ENCODE measurements at regions not wholly inside any gene's neighbourhood (a gene's known extent, or its start where the extent isn't known, plus 50 kb on each side); places are given as distances from the start of the nearest gene placed in this dataset.
A peak's percentile ranks its signal among the peaks of the same experiment; 100 is the strongest.

GRCh38 chr2:21539685-21540084, 415.9 kb downstream of the TDRD15 start:
- DNase-seq, result no peak

GRCh38 chr2:21543630-21544029, 419.9 kb downstream of the TDRD15 start:
- no peak for DNase-seq

- DNase-seq, result no peak
Measured at GRCh38 chr2:21544392-21544791, 420.6 kb downstream of the TDRD15 start.

- DNase-seq, result no peak
Measured at GRCh38 chr2:21552981-21553380, 429.2 kb downstream of the TDRD15 start.

- DNase-seq, result no peak
Measured at GRCh38 chr2:21559351-21559750, 435.6 kb downstream of the TDRD15 start.

- DNase-seq, result no peak
Measured at GRCh38 chr2:21561965-21562364, 438.2 kb downstream of the TDRD15 start.

GRCh38 chr2:21567395-21567794, 443.6 kb downstream of the TDRD15 start:
- no peak for DNase-seq

- DNase-seq, result no peak
Measured at GRCh38 chr2:21571686-21572085, 447.9 kb downstream of the TDRD15 start.

GRCh38 chr2:21580391-21580790, 456.6 kb downstream of the TDRD15 start:
- no peak for DNase-seq

GRCh38 chr2:21585881-21586280, 462.1 kb downstream of the TDRD15 start:
- no peak for DNase-seq

GRCh38 chr2:21590026-21590690, 466.4 kb downstream of the TDRD15 start:
- DNase-seq, result no peak

- no peak for DNase-seq
Measured at GRCh38 chr2:21591926-21592325, 468.2 kb downstream of the TDRD15 start.

GRCh38 chr2:21599417-21599816, 475.6 kb downstream of the TDRD15 start:
- no peak for DNase-seq

- DNase-seq, result no peak
Measured at GRCh38 chr2:21602789-21603188, 479.0 kb downstream of the TDRD15 start.

- DNase-seq, result no peak
Measured at GRCh38 chr2:21607572-21607971, 483.8 kb downstream of the TDRD15 start.

GRCh38 chr2:21610304-21610703, 486.5 kb downstream of the TDRD15 start:
- no peak for DNase-seq

GRCh38 chr2:21617885-21618434, 494.2 kb downstream of the TDRD15 start:
- DNase-seq, result no peak

GRCh38 chr2:21620771-21621170, 497.0 kb downstream of the TDRD15 start:
- no peak for DNase-seq

GRCh38 chr2:21627938-21628337, 504.2 kb downstream of the TDRD15 start:
- peak; percentile 24 for DNase-seq

GRCh38 chr2:21633015-21633414, 509.2 kb downstream of the TDRD15 start:
- no peak for DNase-seq

- no peak for DNase-seq
Measured at GRCh38 chr2:21633466-21633865, 509.7 kb downstream of the TDRD15 start.

GRCh38 chr2:21633911-21634310, 510.1 kb downstream of the TDRD15 start:
- DNase-seq, result no peak

GRCh38 chr2:21640046-21640445, 516.3 kb downstream of the TDRD15 start:
- DNase-seq, result no peak

GRCh38 chr2:21642647-21643046, 518.9 kb downstream of the TDRD15 start:
- no peak for DNase-seq

GRCh38 chr2:21643180-21643579, 519.4 kb downstream of the TDRD15 start:
- DNase-seq, result no peak
